ENCODE measurements at regions not wholly inside any gene's neighbourhood (a gene's known extent, or its start where the extent isn't known, plus 50 kb on each side); places are given as distances from the start of the nearest gene placed in this dataset.

- TF ChIP-seq YY1 (IDR thresholded peaks at IDR 0.05; ENCODE audit: insufficient read depth, insufficient read length) (no peak), ZNF274 (IDR thresholded peaks at IDR 0.05; ENCODE audit: low read depth, low read length) (no peak)
Measured at GRCh38 chr14:61154641-61155040, 126.5 kb downstream of the TMEM30B start.

All from NT2/D1 (cell line).